D721Med (cell line): ENCODE measurements at regions not wholly inside any gene's neighbourhood (a gene's known extent, or its start where the extent isn't known, plus 50 kb on each side); places are given as distances from the start of the nearest gene placed in this dataset.

Experiments
- DNase-seq: peaks from one replicate; pipeline ENCODE4 v3.0.0; 2011; ENCODE audit warnings: low spot score; ENCODE audit not compliant: insufficient read length
- FAIRE-seq: peaks from 2 replicates; lab custom pipeline; 2011; peaks lifted over from hg19 to GRCh38; lab: Jason Lieb, UNC
- TF ChIP-seq, protein P1 (sequence below): IDR thresholded peaks from 2 replicates; pipeline ENCODE4 v1.5.1; 2012; ENCODE audit warnings: mild to moderate bottlenecking, control low read depth; ENCODE audit not compliant: insufficient read depth; ENCODE audit errors: missing control alignments

DNA sequence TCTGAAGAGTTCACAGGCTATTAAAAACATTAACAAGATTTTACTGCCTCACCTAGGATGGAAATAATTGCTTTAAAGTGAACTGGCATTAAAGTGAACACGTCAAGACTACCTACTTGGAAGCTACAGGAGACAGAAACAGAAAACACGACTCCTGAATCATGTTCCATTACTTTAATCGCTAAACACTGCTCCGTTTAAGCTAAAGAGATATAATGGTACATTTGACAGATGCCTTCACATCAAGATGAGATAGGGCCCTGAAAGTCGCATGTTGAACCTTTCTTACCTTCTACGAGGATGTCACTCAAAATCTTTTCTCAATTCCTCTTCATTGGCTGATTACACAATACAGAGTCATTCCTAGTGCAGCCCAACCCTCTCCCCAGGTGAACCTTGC is 206.3 kb upstream of the GATB start:
- DNase-seq (no peak), FAIRE-seq (no peak)
- TF ChIP-seq, protein P1, sequence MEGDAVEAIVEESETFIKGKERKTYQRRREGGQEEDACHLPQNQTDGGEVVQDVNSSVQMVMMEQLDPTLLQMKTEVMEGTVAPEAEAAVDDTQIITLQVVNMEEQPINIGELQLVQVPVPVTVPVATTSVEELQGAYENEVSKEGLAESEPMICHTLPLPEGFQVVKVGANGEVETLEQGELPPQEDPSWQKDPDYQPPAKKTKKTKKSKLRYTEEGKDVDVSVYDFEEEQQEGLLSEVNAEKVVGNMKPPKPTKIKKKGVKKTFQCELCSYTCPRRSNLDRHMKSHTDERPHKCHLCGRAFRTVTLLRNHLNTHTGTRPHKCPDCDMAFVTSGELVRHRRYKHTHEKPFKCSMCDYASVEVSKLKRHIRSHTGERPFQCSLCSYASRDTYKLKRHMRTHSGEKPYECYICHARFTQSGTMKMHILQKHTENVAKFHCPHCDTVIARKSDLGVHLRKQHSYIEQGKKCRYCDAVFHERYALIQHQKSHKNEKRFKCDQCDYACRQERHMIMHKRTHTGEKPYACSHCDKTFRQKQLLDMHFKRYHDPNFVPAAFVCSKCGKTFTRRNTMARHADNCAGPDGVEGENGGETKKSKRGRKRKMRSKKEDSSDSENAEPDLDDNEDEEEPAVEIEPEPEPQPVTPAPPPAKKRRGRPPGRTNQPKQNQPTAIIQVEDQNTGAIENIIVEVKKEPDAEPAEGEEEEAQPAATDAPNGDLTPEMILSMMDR, result no peak

DNA sequence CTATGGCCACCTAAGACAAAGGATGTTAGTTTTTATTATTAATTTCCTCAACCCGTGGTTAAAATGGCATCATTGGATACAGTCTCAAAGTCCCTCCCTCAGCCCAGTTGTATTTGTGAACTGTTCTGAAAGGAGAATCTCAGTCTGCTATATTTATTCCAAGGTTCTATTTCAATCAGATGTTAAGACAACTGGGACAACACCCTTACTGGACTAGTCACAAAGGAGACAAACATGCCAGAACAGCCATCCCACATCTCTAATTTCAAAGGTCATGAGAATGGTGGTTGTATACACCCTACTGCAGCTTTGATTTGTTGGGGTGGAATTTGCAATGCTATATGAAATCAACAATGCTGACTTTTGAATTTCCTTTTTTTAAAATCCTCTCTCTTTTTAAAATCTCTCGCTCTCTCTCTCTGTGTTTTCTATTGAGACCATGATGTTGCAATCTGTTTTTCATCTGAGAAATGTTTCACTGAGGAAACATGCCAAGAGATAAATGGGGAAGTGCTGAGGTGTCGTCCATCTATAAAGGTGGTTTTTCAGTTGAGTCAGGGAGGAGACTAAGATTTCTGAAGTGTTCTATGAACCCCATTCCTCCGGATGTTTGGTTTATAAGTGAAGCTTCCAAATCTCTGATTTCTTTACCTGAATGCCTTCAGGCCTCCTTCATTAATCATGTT is 201.5 kb upstream of the GATB start:
- no peak for FAIRE-seq
- TF ChIP-seq, protein P1, result no peak
- DNase-seq, result no peak

DNA sequence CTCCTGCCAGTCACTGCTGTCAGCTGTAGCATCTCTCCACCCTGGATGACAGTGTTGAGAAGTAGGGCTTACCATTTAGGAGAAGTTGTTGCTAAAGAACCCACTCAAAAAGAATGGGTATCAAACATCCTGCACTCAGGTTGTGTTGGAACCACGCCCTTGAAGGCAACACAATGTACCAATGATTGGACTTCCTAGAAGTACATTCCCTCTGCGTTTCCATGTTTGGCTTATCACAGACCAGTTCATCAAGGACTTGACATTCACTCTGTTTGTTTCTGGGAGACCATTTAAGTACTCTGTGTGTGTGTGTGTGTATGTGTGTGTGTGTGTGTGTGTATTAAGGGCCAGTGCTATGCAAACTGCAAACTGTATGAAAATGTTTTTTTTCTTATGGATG is 200.6 kb upstream of the GATB start:
- peak; percentile 55 for FAIRE-seq
- DNase-seq, result no peak
- TF ChIP-seq, protein P1, result no peak

DNA sequence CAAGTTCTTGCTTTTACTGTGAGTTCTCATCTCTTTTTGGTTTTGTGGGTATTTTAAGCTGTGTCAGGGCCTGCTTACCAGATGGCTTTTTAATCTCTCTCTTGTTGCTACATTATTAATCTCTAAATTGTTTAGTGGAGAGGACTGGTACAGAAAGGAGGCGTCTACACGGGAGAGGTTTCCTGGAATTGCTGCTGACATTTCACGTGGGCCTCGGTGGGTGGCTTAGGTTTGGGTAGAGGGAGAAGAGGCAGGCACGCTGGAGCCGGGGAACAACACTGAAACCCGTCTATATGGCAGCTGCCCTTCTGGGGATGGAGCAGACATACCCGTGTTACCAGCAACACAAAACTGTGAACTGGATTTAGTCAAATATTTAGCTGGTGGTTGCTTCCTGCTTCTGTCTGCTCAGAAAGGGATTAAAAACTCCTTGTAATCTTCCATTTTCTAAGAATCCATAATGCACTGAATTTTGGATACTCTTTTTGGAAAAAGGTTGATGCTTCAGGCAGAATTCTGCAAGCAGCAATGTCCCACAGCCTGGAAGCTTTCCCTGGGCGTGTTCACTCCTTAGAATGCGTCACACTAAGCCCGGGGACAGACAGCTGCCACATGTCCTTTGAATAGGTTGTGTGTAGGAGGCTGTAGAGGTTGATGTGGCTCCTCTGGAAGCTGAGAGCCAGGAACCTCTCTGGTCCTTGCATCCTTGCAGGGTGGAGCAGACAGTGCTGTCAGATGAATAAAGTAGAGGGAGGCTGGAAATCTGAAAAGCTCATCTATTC is 199.8 kb upstream of the GATB start:
- no peak for FAIRE-seq
- no peak for DNase-seq
- TF ChIP-seq, protein P1, result no peak

DNA sequence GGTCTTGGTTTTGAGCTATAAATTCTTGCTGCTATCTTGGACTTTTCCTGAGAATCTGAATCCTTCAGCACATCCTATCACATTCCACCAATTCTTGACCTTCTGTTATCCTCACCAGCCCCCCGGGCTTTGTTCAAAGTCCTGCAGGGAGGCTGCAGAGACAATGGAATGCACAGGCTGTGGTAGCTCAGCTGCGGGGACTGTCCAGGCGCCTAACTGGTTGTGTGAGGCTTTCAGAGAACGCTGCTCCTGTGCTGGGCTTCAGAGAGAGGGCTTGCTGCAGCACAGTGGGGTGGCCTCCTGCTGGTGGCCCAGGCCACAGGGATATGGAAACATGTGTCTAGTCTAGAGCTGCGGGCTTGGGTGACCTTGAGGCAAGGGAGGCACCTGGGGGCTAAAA is 196.3 kb upstream of the GATB start:
- FAIRE-seq (no peak), DNase-seq (no peak)
- TF ChIP-seq, protein P1, result no peak

DNA sequence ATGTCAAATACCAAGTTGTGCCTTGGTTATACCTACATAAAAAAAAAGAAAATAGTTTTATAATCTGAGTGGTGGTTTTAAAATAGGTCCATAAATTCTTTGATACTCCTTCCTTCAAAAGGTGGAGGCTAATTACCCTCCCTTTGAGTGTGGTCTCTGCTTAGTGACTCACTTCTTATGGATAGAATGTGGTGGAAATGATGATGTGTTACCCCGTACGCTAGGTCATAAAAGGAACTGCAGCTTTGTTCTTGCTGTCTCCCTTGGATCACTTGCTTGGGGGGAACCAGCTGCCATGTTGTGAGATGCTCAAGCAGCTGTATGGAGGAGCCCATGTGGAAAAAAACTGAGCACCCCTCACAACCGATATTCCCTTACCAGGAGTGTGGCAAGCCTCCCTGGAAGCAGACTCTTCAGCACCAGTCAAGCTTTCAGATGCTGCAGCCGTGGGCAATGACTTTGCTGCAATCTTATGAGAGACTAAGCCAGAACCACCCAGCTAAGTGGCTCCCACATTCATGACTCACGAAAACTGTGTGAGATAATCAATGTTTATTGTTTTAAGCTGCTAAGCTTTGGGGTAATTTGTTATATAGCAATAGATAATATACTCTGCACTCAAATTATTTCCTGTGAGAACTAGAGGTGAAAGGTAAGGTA is 195.0 kb upstream of the GATB start:
- no peak for DNase-seq
- no peak for FAIRE-seq
- TF ChIP-seq, protein P1, result no peak
